ENCODE measurements at regions not wholly inside any gene's neighbourhood (a gene's known extent, or its start where the extent isn't known, plus 50 kb on each side); places are given as distances from the start of the nearest gene placed in this dataset.
A peak's percentile ranks its signal among the peaks of the same experiment; 100 is the strongest.
"Not testable (repeated sequence)": the region's sequence is repeated elsewhere in the genome, so short reads cannot be mapped to it uniquely, and the experiment has no call there.

DNA sequence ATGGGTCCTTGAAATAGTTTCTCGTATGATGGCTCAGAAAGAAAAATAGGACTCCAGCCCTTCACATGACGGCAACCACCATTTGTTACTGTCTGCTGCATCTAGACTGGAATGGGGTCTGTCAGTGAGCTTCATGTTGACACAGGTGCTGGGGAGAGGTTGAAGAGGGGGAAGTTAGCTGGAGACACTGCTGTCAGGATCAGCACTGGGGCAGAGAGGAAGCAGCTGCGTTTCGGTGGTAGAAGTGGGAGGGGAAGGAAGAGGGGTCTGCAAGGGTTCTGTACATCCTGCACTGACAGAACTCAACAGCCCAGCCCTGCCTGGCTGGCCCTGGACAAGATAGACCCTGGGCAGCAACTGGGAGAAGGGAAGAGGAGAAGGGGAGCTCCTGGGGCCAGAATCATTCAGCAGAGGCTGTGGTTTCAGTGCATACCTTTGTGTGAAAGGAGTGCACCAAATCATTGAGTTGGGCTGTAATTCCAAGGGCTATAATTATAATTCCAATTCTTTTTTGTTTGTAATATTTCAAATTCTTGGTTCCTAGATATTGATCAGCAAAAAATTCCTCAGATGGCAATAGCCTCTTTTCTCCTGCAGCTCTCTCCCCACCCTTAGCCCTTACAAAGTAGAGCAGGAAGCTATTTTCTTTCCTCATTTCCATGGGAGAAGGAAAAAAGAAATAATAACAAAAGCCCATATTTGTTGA lies 119.4 kb upstream of the C1GALT1C1 start:
- Mint-ChIP-seq H3K27ac (no peak overlapping the region), H3K4me1 (ENCODE audit: low read depth) (peaks cover 27% of the 10 kb centered on the region), H3K36me3 (ENCODE audit: insufficient read depth in 2 of 2) (peaks cover 3 to 4% of the 10 kb centered on the region in 2 donors), H3K27me3 (ENCODE audit: low read depth) (peaks cover 29% of the 10 kb centered on the region), H3K4me3 (peak overlapping the region in 1 of 2 donors; percentile 34), H3K9me3 (peaks cover 0 to 6% of the 10 kb centered on the region in 2 donors)
- ATAC-seq (replicated peaks in 1 of 2), result no peak
- DNase-seq, result no peak

DNA sequence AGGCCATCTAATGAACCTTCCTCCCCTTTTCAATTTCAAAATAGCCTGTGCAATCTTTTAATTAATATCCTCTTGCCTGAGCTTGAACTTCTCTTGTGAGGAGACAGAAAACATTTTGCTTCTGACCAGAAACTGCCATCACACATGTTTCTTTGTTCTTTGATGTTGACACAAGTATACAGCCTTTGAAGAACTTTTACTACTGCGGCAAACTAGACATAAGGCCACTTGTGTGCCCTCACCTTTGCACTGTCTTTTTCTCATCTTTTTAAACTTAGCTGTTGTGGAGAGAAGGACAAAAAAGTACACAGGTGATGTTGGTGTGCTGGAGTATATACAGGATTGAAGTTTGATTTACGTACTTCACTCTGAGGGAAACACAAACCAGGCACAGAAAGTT lies 116.3 kb upstream of the C1GALT1C1 start:
- peaks cover 3 to 4% of the 10 kb centered on the region in 2 donors for H3K36me3 Mint-ChIP-seq (ENCODE audit: insufficient read depth in 2 of 2)

DNA sequence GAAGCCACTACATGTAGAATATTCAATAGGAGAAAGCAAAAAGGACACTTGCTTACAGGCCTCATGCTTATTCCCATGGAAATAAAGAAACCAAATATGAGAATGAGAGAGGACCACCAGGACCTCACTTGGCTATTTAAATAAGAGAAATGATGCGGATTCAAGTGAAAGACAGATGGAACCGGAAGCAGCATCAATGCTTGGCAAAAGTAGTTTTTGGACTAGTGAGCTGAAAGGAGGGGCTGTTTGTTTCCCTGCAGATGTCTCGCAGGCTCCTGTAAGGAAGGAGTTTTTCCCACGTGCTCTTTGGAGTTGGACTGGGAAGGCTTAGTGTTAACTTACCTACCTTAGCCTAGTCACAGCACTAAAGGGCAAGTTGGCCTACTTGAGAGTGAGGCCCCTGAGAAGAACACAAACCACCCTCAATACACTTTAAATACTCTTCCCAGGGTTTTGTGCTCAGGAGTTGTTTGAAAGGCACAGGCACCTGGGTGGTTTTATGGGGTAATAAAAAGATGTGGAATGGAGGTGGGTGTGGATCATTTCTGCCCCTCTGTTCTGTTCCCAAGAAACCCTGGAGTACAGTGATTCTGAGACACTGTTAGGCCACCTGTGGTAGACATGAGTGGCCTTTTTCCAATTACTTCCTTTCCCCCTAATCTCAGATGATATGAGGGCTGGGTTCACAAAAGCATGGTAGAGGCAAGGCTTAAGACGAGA lies 113.3 kb upstream of the C1GALT1C1 start:
- peaks cover 3 to 4% of the 10 kb centered on the region in 2 donors for H3K36me3 Mint-ChIP-seq (ENCODE audit: insufficient read depth in 2 of 2)
- no peak for ATAC-seq (replicated peaks in 1 of 2)
- DNase-seq, result no peak
- H3K9me3 Mint-ChIP-seq, result peaks cover 0 to 6% of the 10 kb centered on the region in 2 donors
- H3K4me3 Mint-ChIP-seq, result no peak overlapping the region
- H3K4me1 Mint-ChIP-seq (ENCODE audit: low read depth), result peaks cover 7% of the 10 kb centered on the region
- H3K27me3 Mint-ChIP-seq (ENCODE audit: low read depth), result peaks cover 32% of the 10 kb centered on the region
- H3K27ac Mint-ChIP-seq, result no peak overlapping the region

More for the DNA sequence above, 116.3 kb upstream of the C1GALT1C1 start:
- H3K4me3 Mint-ChIP-seq, result no peak overlapping the region
- peaks cover 7% of the 10 kb centered on the region for H3K4me1 Mint-ChIP-seq (ENCODE audit: low read depth)
- H3K27ac Mint-ChIP-seq, result peak overlapping the region; percentile 29
- DNase-seq (no peak), ATAC-seq (replicated peaks in 1 of 2) (no peak)
- peaks cover 27% of the 10 kb centered on the region for H3K27me3 Mint-ChIP-seq (ENCODE audit: low read depth)
- peaks cover 0 to 6% of the 10 kb centered on the region in 2 donors for H3K9me3 Mint-ChIP-seq

DNA sequence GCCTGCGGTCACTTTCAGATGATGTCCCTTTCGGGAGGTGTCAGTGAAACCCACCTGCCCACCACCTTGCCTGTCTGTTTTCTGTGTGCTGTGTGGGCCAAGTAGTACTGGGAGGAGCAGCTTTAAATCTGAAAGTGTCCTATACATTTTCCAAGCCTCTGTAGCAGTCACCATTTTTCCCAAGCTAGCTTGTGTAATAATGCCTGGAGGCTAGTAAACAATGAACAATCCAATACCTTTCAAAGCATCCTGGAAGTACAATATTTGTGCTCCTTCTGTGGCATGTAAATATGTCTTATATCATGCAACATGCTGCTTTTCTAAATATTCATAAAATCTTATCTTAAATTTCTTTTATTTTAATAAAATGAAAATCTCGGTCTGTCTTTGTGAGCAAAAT lies 111.6 kb upstream of the C1GALT1C1 start:
- Mint-ChIP-seq H3K9me3 (peaks cover 0 to 6% of the 10 kb centered on the region in 2 donors), H3K4me3 (no peak overlapping the region), H3K36me3 (ENCODE audit: insufficient read depth in 2 of 2) (peaks cover 3 to 4% of the 10 kb centered on the region in 2 donors), H3K4me1 (ENCODE audit: low read depth) (peaks cover 23% of the 10 kb centered on the region), H3K27me3 (ENCODE audit: low read depth) (peaks cover 26% of the 10 kb centered on the region), H3K27ac (no peak overlapping the region)
- DNase-seq (no peak), ATAC-seq (replicated peaks in 1 of 2) (no peak)

DNA sequence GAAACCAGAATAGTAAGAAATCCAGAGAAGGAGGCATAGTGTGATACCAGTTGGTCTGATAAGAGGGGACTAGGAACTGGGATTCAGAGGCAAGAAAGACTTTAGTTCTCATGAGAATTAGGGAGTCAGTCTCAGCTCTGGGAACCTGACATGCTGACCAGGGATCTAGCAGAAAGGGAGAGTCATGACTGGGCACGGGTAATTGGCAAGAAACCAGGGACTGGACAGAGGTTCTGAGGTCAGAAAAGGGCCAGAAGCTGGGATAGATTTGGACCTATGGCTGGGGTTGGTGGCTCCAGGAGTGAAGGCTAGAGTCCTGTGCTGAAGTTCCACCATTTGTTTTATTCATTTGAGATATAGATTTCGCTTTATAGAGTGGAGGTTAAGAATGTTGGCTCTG lies 110.2 kb upstream of the C1GALT1C1 start:
- ATAC-seq (replicated peaks in 1 of 2) (no peak), DNase-seq (no peak)
- H3K9me3 Mint-ChIP-seq, result peaks cover 0 to 3% of the 10 kb centered on the region in 2 donors
- H3K4me3 Mint-ChIP-seq, result no peak overlapping the region
- H3K27ac Mint-ChIP-seq, result no peak overlapping the region
- H3K4me1 Mint-ChIP-seq (ENCODE audit: low read depth), result peaks cover 26% of the 10 kb centered on the region
- H3K27me3 Mint-ChIP-seq (ENCODE audit: low read depth), result peaks cover 14% of the 10 kb centered on the region
- peaks cover under 1 to 1% of the 10 kb centered on the region in 2 donors for H3K36me3 Mint-ChIP-seq (ENCODE audit: insufficient read depth in 2 of 2)

DNA sequence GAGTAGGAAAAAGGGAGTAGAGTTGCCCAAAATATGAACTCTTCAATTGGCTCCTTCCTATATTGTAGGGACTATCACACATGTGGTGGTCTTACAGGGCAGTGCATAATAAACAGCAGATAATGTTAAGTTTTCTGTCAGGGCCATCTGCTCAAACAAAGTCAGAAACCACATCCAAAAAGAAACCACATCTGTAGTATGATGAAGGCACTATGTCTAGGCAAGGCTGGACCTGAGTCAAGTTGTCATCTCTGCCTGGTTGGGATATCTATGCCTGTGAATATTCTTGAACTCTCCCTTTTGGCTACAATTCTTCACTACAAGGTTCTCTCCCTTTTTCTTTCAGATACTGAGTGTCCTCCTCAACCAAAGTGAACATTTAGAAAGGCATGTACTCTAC lies 109.4 kb upstream of the C1GALT1C1 start:
- Mint-ChIP-seq H3K9me3 (no peaks in the 10 kb centered on the region), H3K27ac (peak overlapping the region; percentile 33), H3K27me3 (ENCODE audit: low read depth) (peaks cover 14% of the 10 kb centered on the region), H3K4me1 (ENCODE audit: low read depth) (peaks cover 26% of the 10 kb centered on the region), H3K36me3 (ENCODE audit: insufficient read depth in 2 of 2) (no peaks in the 10 kb centered on the region), H3K4me3 (no peak overlapping the region)
- ATAC-seq (replicated peaks in 1 of 2) (no peak), DNase-seq (no peak)

DNA sequence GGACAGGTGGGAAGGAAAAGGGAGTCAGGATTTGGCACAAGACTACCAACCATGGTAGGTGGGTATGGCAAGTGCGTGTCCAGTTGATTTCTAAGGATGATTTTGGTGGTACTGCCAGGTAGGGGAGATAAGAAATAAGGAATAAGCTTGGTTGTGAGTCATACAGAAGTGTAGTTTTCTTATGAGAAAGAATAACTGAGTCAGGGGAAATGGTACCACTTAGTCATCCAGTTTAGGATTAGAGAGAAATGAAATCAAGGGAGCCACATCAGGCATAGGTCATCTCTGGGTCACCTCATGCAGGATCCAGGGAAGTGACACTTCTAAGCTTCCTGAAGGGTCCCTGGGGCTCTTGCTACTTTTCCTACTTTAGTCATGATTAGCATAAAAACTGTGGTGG lies 107.1 kb upstream of the C1GALT1C1 start:
- H3K27me3 Mint-ChIP-seq (ENCODE audit: low read depth), result peaks cover 14% of the 10 kb centered on the region

DNA sequence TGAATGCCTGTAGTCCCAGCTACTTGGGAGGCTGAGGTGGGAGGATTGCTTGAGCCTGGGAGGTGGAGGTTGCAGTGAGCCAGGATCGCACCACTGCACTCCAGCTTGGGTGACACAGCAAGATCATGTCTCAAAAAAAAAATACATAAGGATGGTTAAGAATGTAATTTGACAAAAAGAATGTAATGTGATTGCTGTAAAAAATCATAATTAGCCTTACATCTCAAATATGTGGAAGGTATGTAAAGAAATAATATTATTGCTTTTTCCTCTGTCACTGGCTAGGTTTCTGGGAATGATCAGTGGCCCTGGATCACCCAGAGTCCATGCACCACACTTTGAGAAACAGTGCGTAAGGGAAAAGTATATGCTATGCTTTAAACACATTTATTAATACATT lies 106.1 kb upstream of the C1GALT1C1 start:
- no peak for ATAC-seq (replicated peaks in 1 of 2)
- Mint-ChIP-seq H3K27ac (no peak overlapping the region), H3K27me3 (ENCODE audit: low read depth) (peaks cover 20% of the 10 kb centered on the region), H3K9me3 (peaks cover 0 to 1% of the 10 kb centered on the region in 2 donors), H3K36me3 (ENCODE audit: insufficient read depth in 2 of 2) (no peaks in the 10 kb centered on the region), H3K4me1 (ENCODE audit: low read depth) (peaks cover 26% of the 10 kb centered on the region), H3K4me3 (no peak overlapping the region)
- DNase-seq, result no peak

More for the DNA sequence above, 107.1 kb upstream of the C1GALT1C1 start:
- Mint-ChIP-seq H3K4me3 (peak overlapping the region; percentile 13 to 33), H3K36me3 (ENCODE audit: insufficient read depth in 2 of 2) (no peaks in the 10 kb centered on the region), H3K27ac (peak overlapping the region; percentile 71), H3K9me3 (peaks cover 0 to under 1% of the 10 kb centered on the region in 2 donors), H3K4me1 (ENCODE audit: low read depth) (peaks cover 26% of the 10 kb centered on the region)
- ATAC-seq (replicated peaks in 1 of 2) (peak; percentile 91 to 95), DNase-seq (no peak)

DNA sequence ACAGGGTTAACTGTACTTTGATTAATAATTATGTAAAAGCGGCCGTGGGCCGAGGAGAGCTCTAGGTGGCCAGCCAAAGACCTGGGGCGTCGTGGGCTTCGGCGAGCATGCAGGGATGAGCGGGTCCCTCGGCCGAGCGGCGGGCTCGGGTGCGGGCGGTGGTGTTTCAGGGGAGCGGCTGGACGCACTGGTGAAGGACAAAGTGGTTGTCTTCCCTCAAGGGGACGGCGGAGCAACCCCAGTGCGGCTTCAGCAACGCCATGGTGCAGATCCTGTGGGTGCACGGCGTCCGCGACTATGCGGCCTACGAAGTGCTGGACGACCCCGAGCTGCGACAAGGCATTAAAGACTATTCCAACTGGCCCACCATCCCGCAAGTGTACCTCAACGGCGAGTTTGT lies 103.0 kb upstream of the C1GALT1C1 start:
- peaks cover 9% of the 10 kb centered on the region for H3K27me3 Mint-ChIP-seq (ENCODE audit: low read depth)
- no peak for DNase-seq
- H3K36me3 Mint-ChIP-seq (ENCODE audit: insufficient read depth in 2 of 2), result peaks cover 0 to 1% of the 10 kb centered on the region in 2 donors
- peaks cover 17% of the 10 kb centered on the region for H3K4me1 Mint-ChIP-seq (ENCODE audit: low read depth)
- no peak overlapping the region for H3K27ac Mint-ChIP-seq
- H3K4me3 Mint-ChIP-seq, result no peak overlapping the region
- peaks cover 0 to 4% of the 10 kb centered on the region in 2 donors for H3K9me3 Mint-ChIP-seq
- ATAC-seq (replicated peaks in 1 of 2), result no peak

DNA sequence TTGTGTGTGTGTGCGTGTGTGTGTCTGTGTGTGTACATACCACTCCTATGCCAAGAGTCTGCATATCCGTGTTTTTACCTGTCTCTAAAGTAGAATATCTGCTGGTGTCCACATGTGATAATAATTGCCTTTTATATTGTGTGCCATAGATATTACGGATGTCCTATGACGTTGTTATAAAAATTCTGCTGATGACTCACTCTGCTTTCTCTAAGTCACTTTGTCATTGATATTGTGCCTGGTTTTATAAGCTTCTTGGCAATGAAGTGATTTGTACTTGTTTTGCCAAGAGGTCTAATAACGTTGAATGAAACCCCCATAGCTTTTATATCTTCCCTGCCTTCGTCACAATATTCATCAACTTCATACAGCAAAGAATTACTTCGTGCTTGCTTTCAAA lies 102.6 kb upstream of the C1GALT1C1 start:
- Mint-ChIP-seq H3K27me3 (ENCODE audit: low read depth) (peaks cover 6% of the 10 kb centered on the region), H3K36me3 (ENCODE audit: insufficient read depth in 2 of 2) (peaks cover 0 to 1% of the 10 kb centered on the region in 2 donors), H3K9me3 (peaks cover 0 to 4% of the 10 kb centered on the region in 2 donors), H3K4me3 (no peak overlapping the region), H3K27ac (no peak overlapping the region), H3K4me1 (ENCODE audit: low read depth) (peaks cover 12% of the 10 kb centered on the region)
- no peak for ATAC-seq (replicated peaks in 1 of 2)
- DNase-seq, result no peak

DNA sequence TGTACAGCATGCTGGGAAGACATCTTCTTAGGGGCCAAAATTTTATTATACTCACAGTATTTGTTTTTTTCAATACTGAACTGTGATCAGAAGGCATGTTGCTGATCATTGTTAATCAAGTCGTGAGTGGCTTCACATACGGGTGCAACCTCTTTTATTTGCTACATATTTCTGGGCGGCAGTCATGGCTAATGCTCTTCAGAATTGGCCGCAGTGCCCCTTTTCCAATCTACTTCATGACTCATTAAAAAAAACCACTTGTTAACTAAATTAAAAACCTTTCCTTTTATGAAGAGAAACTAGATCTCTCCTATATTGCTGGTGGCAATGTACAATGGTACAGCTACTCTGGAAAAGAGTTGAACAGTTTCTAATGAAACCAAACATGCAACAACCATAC lies 101.5 kb upstream of the C1GALT1C1 start:
- Mint-ChIP-seq H3K36me3 (ENCODE audit: insufficient read depth in 2 of 2) (peaks cover 0 to 1% of the 10 kb centered on the region in 2 donors), H3K27ac (no peak overlapping the region), H3K9me3 (peaks cover 0 to 4% of the 10 kb centered on the region in 2 donors), H3K27me3 (ENCODE audit: low read depth) (peaks cover 6% of the 10 kb centered on the region), H3K4me3 (no peak overlapping the region), H3K4me1 (ENCODE audit: low read depth) (peaks cover 3% of the 10 kb centered on the region)
- no peak for DNase-seq
- no peak for ATAC-seq (replicated peaks in 1 of 2)

DNA sequence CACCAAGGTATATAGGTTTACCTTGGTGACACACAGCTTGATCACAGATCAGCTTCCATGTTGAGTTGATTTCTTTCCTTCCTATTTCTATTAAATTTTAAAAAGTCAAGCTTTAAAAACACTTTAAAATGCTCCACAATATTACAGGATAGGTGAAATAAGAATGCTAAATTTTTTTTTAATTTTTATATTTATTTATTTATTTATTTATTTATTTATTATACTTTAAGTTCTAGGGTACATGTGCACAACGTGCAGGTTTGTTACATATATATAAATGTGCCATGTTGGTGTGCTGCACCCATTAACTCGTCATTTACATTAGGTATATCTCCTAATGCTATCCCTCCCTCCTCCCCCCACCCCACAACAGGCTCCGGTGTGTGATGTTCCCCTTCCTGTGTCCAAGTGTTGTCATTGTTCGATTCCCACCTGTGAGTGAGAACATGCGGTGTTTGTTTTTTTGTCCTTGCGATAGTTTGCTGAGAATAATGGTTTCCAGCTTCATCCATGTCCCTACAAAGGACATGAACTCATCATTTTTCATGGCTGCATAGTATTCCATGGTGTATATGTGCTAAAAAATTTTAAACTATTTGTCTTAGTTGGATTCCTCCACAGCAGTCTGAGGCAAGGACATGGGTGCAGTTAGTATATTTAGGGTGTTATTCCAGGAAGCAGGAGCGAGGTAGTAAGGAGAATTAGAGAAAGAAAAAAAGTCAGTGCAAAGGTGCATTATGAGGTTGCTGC lies 99.8 kb upstream of the C1GALT1C1 start:
- H3K27me3 Mint-ChIP-seq (ENCODE audit: low read depth); H3K4me3 Mint-ChIP-seq; H3K9me3 Mint-ChIP-seq; ATAC-seq (replicated peaks in 1 of 2); DNase-seq; H3K27ac Mint-ChIP-seq; H3K36me3 Mint-ChIP-seq (ENCODE audit: insufficient read depth in 2 of 2): not testable (repeated sequence)
- peaks cover 11% of the 10 kb centered on the region for H3K4me1 Mint-ChIP-seq (ENCODE audit: low read depth)

DNA sequence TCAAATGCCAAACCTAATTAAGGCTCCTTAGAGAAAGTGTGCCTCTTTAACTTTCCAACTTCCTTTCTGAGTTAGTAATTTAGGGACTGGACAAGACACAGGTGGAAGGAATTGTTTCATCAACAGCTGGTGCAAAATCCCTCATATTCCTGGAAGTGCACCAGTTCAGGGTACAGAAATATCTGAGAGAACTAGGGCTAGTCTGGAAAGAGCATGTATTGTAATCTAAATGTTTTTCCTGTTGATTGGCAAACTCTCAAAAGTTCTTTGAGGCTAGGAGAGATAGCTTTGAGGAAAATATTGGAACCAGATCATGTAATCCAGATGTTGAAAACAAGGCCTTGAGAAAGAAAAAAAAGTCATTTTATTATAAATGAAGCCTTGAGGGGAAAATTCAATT lies 98.1 kb upstream of the C1GALT1C1 start:
- peaks cover 0 to 1% of the 10 kb centered on the region in 2 donors for H3K36me3 Mint-ChIP-seq (ENCODE audit: insufficient read depth in 2 of 2)
- no peak for DNase-seq
- H3K27me3 Mint-ChIP-seq (ENCODE audit: low read depth), result peaks cover 6% of the 10 kb centered on the region
- ATAC-seq (replicated peaks in 1 of 2), result no peak
- peaks cover 11% of the 10 kb centered on the region for H3K4me1 Mint-ChIP-seq (ENCODE audit: low read depth)
- H3K27ac Mint-ChIP-seq, result no peak overlapping the region
- H3K4me3 Mint-ChIP-seq, result no peak overlapping the region
- H3K9me3 Mint-ChIP-seq, result peaks cover 0 to 4% of the 10 kb centered on the region in 2 donors

Data from activated T-cell treated with anti-CD3 and anti-CD28 coated beads, Interleukin-2, amount 50 U/mL, for 72 hours (primary cell).